ENCODE measurements at regions not wholly inside any gene's neighbourhood (a gene's known extent, or its start where the extent isn't known, plus 50 kb on each side); places are given as distances from the start of the nearest gene placed in this dataset.

DNA sequence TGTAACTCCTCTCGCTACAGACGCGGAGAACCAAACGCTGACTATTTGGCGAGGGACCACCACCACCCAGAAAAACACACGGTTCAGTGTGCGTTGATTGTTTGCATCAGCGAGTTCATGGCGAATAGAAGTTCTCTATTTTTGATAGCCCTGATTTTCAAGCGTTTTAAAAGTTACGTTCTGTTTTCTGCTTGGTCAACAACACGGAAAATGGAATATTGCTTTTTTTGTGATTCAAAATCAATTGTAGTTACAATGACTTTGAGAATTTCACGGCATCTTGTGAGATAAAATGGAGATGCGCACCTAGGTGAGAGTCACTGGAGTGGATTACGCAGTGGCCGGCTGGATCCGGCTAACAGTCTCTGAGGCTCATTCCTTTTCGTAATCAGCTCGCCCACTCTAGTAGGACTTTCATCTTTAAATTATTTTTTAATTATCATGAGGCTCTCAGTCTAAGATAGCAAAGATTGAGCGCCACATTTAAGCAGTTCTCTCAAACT lies 54.8 kb downstream of the CCDC54 start:
- DNase-seq: peak; percentile 61
- no peaks in the 10 kb centered on the region for H3K36me3 ChIP-seq
- H3K27me3 ChIP-seq (ENCODE audit: insufficient read depth, low read depth, severe bottlenecking): no peaks in the 10 kb centered on the region
- H3K9me3 ChIP-seq (ENCODE audit: severe bottlenecking): no peaks in the 10 kb centered on the region
- TF ChIP-seq, protein P1, sequence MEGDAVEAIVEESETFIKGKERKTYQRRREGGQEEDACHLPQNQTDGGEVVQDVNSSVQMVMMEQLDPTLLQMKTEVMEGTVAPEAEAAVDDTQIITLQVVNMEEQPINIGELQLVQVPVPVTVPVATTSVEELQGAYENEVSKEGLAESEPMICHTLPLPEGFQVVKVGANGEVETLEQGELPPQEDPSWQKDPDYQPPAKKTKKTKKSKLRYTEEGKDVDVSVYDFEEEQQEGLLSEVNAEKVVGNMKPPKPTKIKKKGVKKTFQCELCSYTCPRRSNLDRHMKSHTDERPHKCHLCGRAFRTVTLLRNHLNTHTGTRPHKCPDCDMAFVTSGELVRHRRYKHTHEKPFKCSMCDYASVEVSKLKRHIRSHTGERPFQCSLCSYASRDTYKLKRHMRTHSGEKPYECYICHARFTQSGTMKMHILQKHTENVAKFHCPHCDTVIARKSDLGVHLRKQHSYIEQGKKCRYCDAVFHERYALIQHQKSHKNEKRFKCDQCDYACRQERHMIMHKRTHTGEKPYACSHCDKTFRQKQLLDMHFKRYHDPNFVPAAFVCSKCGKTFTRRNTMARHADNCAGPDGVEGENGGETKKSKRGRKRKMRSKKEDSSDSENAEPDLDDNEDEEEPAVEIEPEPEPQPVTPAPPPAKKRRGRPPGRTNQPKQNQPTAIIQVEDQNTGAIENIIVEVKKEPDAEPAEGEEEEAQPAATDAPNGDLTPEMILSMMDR (IDR thresholded peaks at IDR 0.05; ENCODE audit: low read depth, low read length): no peak
- peak overlapping the region; percentile 72 for H3K4me3 ChIP-seq (ENCODE audit: low read depth, low read length)
- peak overlapping the region; percentile 90 for H3K27ac ChIP-seq

DNA sequence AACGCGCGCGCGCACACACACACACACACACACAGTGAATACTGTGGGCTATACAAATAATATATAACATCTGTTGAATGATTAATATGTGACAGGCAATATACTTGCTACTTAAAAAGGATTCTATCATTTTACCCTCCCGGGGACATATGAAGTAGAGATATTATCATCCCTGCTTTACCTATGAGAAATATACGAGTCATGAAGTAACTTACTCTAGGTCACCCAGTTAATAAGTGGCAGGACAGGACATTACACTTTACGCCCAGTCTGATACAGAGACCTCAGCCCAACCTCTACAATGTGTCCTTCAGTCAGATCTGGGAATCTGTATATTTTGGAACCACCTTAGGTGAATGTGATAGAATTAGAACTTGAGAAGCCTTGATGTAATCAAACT lies 55.4 kb downstream of the CCDC54 start:
- H3K4me3 ChIP-seq (ENCODE audit: low read depth, low read length): peak overlapping the region; percentile 72
- TF ChIP-seq, protein P1 (IDR thresholded peaks at IDR 0.05; ENCODE audit: low read depth, low read length): no peak
- no peak for DNase-seq

DNA sequence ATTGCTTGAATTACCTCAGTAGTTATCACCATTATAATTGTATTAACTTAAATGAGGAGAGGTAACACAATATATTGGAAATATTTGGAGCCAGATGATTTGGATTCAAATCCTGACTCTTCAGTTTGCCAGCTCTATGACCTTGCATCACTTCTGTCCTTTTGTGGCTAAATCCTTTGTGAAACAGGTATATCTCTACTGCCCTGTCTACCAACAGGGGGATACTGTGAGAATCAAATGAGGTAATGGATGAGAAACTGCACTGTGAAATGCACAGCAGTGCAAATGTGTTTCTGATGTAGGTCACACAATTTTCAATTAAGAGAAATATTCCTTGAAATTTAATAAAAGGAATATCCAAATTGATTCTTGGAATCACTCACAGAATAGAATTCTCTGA lies 58.8 kb downstream of the CCDC54 start:
- no peaks in the 10 kb centered on the region for H3K36me3 ChIP-seq
- H3K4me3 ChIP-seq (ENCODE audit: low read depth, low read length): no peak overlapping the region
- no peaks in the 10 kb centered on the region for H3K27me3 ChIP-seq (ENCODE audit: insufficient read depth, low read depth, severe bottlenecking)
- H3K27ac ChIP-seq: no peak overlapping the region
- TF ChIP-seq, protein P1 (IDR thresholded peaks at IDR 0.05; ENCODE audit: low read depth, low read length): no peak
- DNase-seq: no peak
- H3K9me3 ChIP-seq (ENCODE audit: severe bottlenecking): no peaks in the 10 kb centered on the region

More for the DNA sequence above, 55.4 kb downstream of the CCDC54 start:
- Histone ChIP-seq H3K27me3 (ENCODE audit: insufficient read depth, low read depth, severe bottlenecking) (no peaks in the 10 kb centered on the region), H3K27ac (peak overlapping the region; percentile 90), H3K9me3 (ENCODE audit: severe bottlenecking) (no peaks in the 10 kb centered on the region), H3K36me3 (no peaks in the 10 kb centered on the region)

DNA sequence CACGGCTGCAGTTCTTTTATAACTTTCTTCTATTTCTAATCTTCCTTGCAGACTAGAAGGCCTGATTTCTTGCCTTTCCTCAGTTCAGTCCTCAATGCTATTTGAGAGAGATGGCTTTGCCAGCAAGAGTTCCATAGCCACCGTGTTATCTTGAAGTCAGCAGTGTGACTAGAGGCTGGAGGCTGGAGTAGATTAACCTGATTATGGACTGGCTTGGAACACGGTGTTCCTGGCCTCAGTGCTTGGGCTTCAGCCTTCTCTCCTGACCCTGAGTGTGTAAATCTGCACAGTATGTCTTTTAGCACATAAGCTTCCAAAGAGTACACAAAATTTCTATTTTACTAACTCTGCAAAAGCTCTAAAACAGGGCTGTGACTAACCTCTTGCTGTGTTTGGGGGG lies 61.4 kb downstream of the CCDC54 start:
- no peak overlapping the region for H3K27ac ChIP-seq
- H3K4me3 ChIP-seq (ENCODE audit: low read depth, low read length): no peak overlapping the region
- TF ChIP-seq, protein P1 (IDR thresholded peaks at IDR 0.05; ENCODE audit: low read depth, low read length): no peak
- H3K36me3 ChIP-seq: no peaks in the 10 kb centered on the region
- H3K9me3 ChIP-seq (ENCODE audit: severe bottlenecking): no peaks in the 10 kb centered on the region
- no peaks in the 10 kb centered on the region for H3K27me3 ChIP-seq (ENCODE audit: insufficient read depth, low read depth, severe bottlenecking)
- DNase-seq: no peak

DNA sequence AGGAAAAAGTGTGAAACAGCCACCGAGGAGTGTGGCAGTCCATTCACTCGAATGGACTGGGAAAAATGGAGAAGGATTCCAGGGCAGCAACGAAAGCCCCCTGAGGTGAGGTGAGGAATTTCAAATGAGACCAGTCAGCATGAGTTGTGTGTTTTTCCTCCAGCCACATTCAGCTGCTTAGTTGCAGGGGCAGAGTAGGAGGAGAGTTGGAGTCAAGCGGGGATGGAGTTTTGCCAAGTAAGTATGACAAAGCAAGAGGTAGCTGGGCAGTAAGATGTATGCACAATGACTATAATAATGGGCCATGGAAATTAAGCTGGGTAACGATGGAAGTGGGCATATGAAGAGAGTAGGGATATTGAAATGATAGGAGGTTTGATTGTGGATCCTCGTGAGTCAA lies 64.4 kb downstream of the CCDC54 start:
- no peaks in the 10 kb centered on the region for H3K36me3 ChIP-seq
- no peaks in the 10 kb centered on the region for H3K27me3 ChIP-seq (ENCODE audit: insufficient read depth, low read depth, severe bottlenecking)
- H3K27ac ChIP-seq: no peak overlapping the region
- H3K9me3 ChIP-seq (ENCODE audit: severe bottlenecking): no peaks in the 10 kb centered on the region
- H3K4me3 ChIP-seq (ENCODE audit: low read depth, low read length): no peak overlapping the region
- no peak for DNase-seq
- TF ChIP-seq, protein P1 (IDR thresholded peaks at IDR 0.05; ENCODE audit: low read depth, low read length): no peak

DNA sequence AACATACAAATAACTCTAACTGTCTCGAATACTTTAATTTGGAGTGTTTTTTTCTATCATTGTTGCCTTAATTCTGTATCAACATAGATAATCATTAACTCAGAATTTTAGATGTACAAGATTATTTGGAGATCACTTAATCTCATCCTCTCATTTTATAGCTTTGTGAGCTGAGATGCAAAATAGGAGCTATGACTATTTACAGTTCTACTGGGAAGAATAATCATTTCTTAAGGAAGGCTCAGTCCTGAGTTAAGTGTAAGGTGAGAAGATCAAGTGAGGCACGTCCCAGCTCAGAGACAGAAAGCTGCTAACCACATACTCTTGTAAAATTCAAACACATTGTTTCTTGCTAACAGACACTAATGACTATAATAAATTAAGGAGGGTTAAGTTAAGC lies 66.2 kb downstream of the CCDC54 start:
- Histone ChIP-seq H3K4me3 (ENCODE audit: low read depth, low read length) (no peak overlapping the region), H3K27me3 (ENCODE audit: insufficient read depth, low read depth, severe bottlenecking) (no peaks in the 10 kb centered on the region), H3K36me3 (no peaks in the 10 kb centered on the region), H3K27ac (no peak overlapping the region), H3K9me3 (ENCODE audit: severe bottlenecking) (no peaks in the 10 kb centered on the region)
- TF ChIP-seq, protein P1 (IDR thresholded peaks at IDR 0.05; ENCODE audit: low read depth, low read length): no peak
- DNase-seq: no peak
